ENCODE measurements at regions not wholly inside any gene's neighbourhood (a gene's known extent, or its start where the extent isn't known, plus 50 kb on each side); places are given as distances from the start of the nearest gene placed in this dataset.

DNA sequence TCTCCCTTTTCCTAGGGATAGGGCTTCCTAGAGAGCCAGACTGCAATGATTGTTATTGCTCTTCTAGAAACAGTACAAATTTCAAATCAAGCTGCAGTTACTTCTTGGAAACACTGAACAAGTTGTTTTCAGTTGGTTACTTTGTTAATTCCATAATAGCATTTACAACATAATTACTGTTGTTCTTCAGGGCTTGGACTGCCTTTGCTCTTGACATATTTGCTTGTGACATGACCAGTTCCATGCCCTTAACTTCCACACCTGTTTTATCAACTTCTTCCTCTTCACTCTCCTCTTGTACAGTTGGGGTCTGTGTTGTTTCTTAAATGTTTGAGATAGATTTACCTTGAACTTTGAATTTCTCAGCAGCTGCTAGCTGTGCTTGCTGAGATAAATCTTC, 104.4 kb downstream of the SEC23IP start:
- POLR2A ChIA-PET, result no interaction called here
- Mint-ChIP-seq H3K4me3 (no peak overlapping the region), H3K27ac (no peak overlapping the region), H3K36me3 (peaks cover 0 to 31% (median 0%) of the 10 kb centered on the region in 3 donors), H3K27me3 (peaks cover 13 to 24% (median 17%) of the 10 kb centered on the region in 5 donors), H3K9me3 (peaks cover 8 to 48% (median 21%) of the 10 kb centered on the region in 9 donors), H3K4me1 (no peaks in the 10 kb centered on the region)
- ATAC-seq (no peak), DNase-seq (no peak)

DNA sequence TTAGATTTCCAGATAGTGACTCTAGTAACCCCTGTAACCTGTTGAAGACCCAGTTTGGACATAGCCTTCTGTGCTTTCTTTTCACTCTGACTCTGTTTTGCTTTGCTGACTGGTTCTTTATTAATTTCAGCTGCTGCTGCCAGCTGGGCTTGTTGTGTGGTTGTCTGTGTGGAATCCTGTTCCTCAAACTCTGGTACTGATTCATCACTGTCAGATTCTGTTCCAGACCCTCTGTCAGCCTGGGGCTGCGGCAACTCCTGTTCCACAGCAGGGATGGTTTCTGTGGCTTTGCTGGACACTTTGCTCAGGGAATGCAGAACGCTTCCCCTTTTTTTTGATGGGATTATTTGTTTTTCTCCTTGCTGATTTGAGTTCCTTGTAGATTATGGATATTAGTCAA, 104.9 kb downstream of the SEC23IP start:
- Mint-ChIP-seq H3K4me3 (no peak overlapping the region), H3K4me1 (no peaks in the 10 kb centered on the region), H3K9me3 (peaks cover 8 to 48% (median 21%) of the 10 kb centered on the region in 9 donors), H3K27ac (no peak overlapping the region), H3K27me3 (peaks cover 15 to 26% (median 20%) of the 10 kb centered on the region in 5 donors), H3K36me3 (peaks cover 0 to 31% (median 0%) of the 10 kb centered on the region in 3 donors)
- POLR2A ChIA-PET, result no interaction called here
- ATAC-seq (no peak), DNase-seq (no peak)

DNA sequence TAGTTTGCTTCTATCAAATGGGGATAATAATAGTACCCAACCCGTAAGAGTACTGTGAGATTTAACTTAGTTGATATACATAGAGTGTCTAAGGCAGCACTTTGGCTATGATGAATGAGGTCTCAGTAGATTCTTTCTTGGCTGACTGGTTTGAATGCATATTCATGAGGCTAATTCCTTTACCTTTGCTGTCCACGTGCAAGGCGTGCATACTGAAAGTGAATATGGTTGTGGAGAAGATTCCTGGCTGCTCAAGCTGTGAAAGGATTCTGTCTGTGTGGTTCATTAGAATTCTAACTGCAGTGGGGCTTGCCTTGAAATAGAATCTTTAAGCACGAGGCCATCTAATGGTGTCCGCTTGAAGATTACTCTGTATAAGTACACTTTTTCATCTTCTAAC, 110.3 kb downstream of the SEC23IP start:
- POLR2A ChIA-PET, result no interaction called here
- no peaks in the 10 kb centered on the region for H3K4me1 Mint-ChIP-seq
- H3K27me3 Mint-ChIP-seq, result peaks cover 16 to 53% (median 33%) of the 10 kb centered on the region in 5 donors
- ATAC-seq (no peak), DNase-seq (no peak)
- no peak overlapping the region for H3K4me3 Mint-ChIP-seq
- H3K9me3 Mint-ChIP-seq, result peaks cover 0 to 12% (median 1%) of the 10 kb centered on the region in 9 donors
- H3K36me3 Mint-ChIP-seq, result peaks cover 0 to 5% (median 2%) of the 10 kb centered on the region in 3 donors
- H3K27ac Mint-ChIP-seq, result no peak overlapping the region

DNA sequence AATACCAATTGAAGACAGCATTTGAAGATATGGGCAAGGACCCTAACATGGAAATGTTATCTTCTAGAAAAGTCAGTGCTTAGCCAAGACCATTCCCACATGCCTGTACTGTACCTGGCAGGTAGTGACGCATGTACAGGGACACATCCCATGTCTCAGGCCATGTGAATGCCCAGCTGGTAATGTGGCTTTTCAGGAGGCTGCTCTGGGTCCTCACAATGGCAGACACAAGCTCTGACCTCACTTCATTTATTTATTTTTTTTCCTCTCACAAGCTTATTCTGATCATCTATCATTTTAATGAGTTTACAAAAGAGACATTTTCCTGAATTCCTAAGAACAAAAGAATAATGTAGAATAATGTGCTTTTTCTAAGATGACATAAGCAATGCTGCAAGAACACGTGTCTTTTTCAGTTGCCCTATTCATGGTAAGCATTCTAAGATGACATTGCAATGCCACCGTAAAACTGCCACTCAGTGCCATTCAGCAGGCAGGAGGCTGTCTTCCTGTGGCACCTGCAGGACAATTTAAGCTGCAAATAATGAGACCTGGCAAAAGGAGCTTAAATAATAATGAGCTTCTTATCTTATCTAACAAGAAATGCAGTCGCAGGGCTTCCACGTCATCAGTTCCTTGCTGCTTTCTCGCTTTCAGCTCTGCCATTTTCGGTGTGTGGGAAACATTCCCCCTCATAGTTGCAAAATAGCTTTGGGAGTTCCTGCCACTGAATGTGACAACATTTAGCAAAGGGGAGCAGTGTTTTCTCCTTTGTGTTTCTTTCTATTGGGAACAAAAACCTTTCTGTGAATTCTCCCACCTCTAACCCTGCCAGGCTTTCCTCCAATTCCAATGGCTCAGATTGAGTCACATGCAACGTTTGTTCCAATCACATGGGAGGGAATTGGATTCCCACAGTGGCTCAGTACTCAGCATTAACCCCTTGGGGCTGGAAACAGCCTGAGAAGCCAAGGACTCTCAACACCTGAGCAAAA, 113.0 kb downstream of the SEC23IP start:
- DNase-seq (no peak), ATAC-seq (no peak)
- Mint-ChIP-seq H3K27ac (no peak overlapping the region), H3K36me3 (peaks cover 0 to 2% (median 0%) of the 10 kb centered on the region in 3 donors), H3K27me3 (peaks cover 13 to 69% (median 38%) of the 10 kb centered on the region in 5 donors), H3K4me1 (no peaks in the 10 kb centered on the region), H3K9me3 (no peaks in the 10 kb centered on the region), H3K4me3 (no peak overlapping the region)
- POLR2A ChIA-PET, result no interaction called here

DNA sequence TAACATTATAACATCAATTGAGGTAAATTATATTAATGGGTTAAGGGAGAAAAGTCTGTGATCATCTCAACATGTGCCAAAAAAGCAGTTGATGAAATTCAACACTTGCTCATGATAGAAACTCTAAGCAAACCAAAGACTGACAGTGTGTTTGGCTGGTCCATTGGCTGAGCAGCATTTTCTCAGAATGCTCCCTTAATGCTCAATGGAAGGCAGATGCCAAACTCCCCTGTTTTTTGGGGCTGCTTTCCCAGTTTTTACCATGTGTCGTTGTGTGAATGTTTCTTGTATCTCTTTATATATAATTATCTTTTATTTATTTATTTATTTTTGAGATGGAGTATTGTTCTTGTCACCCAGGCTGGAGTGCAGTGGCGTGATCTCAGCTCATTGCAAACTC, 114.7 kb downstream of the SEC23IP start:
- POLR2A ChIA-PET, result no interaction called here
- peaks cover 7 to 74% (median 47%) of the 10 kb centered on the region in 5 donors for H3K27me3 Mint-ChIP-seq
- no peaks in the 10 kb centered on the region for H3K9me3 Mint-ChIP-seq
- peaks cover 0 to 2% (median 0%) of the 10 kb centered on the region in 3 donors for H3K36me3 Mint-ChIP-seq
- H3K4me3 Mint-ChIP-seq, result no peak overlapping the region
- no peak overlapping the region for H3K27ac Mint-ChIP-seq
- ATAC-seq (no peak), DNase-seq (no peak)
- no peaks in the 10 kb centered on the region for H3K4me1 Mint-ChIP-seq

DNA sequence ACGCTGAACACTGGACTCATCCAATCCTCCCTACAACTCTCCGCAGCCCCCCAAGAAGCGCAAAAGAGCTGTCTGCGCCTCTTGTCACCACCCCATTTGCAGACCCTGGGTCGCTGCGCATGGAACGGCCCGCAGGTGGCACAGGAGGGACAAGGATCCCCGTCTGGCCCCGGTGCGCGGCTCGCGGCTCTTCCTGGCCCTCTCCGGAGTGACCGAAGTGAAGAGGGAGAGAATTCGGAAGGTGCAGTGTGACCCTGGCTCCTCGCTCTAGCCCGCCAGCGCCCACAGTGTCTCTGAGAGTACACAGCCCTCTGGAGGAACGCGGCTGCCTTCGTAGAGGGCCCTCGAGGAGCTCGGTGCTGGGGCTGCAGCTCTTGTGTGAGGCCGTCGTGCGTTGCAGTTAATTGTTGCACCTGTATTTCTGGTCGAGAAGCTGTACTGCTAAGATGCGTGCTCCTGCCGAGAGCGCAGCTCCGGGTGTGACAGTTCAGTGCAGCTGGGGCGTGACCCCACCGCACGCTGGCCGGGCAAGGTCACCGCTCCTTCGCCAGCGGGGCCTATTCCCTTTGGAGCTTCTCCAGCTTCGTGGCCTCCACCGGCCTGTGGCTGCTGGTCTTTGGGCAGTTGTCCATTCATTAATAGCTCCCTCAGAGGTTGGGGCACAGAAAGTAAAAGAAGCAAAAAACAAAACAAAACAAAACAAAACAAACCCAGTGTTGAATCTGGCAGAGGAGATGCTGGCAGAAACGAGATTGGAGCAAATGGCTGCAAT, 119.0 kb downstream of the SEC23IP start:
- no peak for ATAC-seq
- POLR2A ChIA-PET, result no interaction called here
- no peak for DNase-seq
- no peaks in the 10 kb centered on the region for H3K4me1 Mint-ChIP-seq
- H3K4me3 Mint-ChIP-seq, result no peak overlapping the region
- H3K27ac Mint-ChIP-seq, result no peak overlapping the region
- H3K27me3 Mint-ChIP-seq, result peaks cover 18 to 64% (median 35%) of the 10 kb centered on the region in 5 donors
- no peaks in the 10 kb centered on the region for H3K9me3 Mint-ChIP-seq
- no peaks in the 10 kb centered on the region for H3K36me3 Mint-ChIP-seq

DNA sequence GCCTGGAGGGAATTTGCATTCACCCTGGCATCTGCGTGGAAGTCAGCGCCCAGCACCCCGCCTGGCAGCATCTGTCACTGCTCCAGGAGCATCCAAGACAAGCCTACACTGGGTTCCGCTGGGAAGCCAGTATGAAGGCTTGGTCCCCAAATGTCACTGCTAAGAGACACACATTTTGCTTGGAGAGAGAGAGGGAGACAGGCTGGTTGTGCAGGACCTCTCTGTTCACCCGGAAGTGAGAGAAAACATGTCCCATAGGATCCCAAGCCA, 119.5 kb downstream of the SEC23IP start:
- H3K9me3 Mint-ChIP-seq, result no peaks in the 10 kb centered on the region
- POLR2A ChIA-PET, result no interaction called here
- H3K4me3 Mint-ChIP-seq, result no peak overlapping the region
- no peaks in the 10 kb centered on the region for H3K36me3 Mint-ChIP-seq
- no peak for DNase-seq
- peaks cover 18 to 69% (median 38%) of the 10 kb centered on the region in 5 donors for H3K27me3 Mint-ChIP-seq
- no peaks in the 10 kb centered on the region for H3K4me1 Mint-ChIP-seq
- no peak overlapping the region for H3K27ac Mint-ChIP-seq
- ATAC-seq, result no peak

DNA sequence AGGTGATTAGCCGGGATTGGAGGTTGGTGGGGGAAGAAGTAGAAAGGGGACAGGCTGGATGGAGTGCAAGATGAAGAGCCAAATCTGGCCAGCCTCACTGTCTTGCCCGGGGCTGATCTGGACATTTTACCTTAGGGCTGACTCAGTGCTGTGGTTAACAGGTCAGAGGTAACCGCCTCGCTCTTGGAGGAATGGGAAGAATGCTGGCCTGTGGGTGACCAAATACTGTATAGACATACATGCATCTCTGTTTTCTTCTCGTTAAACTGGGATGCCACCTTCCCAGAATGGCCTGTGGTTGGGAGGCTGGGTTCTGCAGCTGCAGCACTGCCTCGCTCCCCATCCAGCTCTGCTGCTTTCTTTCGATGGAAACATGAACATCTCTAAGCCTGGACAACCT, 120.0 kb downstream of the SEC23IP start:
- Mint-ChIP-seq H3K27me3 (peaks cover 18 to 70% (median 38%) of the 10 kb centered on the region in 5 donors), H3K27ac (no peak overlapping the region), H3K4me3 (no peak overlapping the region), H3K9me3 (no peaks in the 10 kb centered on the region), H3K36me3 (no peaks in the 10 kb centered on the region), H3K4me1 (no peaks in the 10 kb centered on the region)
- DNase-seq (no peak), ATAC-seq (no peak)
- POLR2A ChIA-PET, result no interaction called here

DNA sequence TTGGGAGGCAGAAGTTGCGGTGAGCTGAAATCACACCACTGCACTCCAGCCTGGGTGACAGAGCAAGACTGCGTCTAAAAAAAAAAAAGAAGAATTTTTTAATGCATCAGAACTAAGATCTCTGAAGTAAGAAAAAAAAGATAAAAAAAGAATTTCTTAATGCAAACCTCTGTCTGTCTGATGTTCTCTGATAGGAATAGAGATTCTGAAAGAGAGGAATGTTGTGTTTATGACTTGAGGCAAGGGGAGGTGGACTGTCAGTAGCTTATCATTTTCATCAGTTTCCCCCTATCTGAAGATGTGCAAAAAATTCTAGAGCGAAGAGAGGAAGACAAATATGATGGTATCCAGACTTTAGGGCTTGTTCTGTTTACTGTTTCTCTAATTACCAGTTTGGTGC, 121.5 kb downstream of the SEC23IP start:
- POLR2A ChIA-PET, result no interaction called here

DNA sequence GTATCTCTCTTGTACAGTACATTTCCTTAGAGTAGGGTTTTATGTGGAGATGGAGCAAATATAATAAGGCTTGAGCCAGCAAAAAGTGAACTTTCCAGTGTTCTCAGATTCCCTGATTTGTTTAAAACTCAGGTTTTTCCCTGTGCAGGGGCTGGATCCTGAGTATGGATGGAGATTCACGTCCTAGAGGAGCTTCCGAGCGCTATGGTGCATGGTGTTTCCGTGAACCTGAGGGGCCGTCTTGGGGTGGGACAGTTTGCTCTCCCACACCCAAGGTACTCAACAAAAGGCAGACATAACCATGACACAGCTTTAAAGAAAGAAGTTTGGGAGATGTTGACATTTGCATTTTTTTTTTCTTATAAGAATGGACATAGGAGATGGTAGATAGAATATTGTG, 122.5 kb downstream of the SEC23IP start:
- Mint-ChIP-seq H3K36me3 (no peaks in the 10 kb centered on the region), H3K4me3 (no peak overlapping the region), H3K27ac (no peak overlapping the region), H3K9me3 (no peaks in the 10 kb centered on the region), H3K27me3 (peaks cover 19 to 69% (median 37%) of the 10 kb centered on the region in 5 donors), H3K4me1 (no peaks in the 10 kb centered on the region)
- ATAC-seq (no peak), DNase-seq (no peak)
- POLR2A ChIA-PET, result no interaction called here

More for the DNA sequence above, 121.5 kb downstream of the SEC23IP start:
- Mint-ChIP-seq H3K27ac (no peak overlapping the region), H3K9me3 (no peaks in the 10 kb centered on the region), H3K4me1 (no peaks in the 10 kb centered on the region), H3K27me3 (peaks cover 18 to 69% (median 38%) of the 10 kb centered on the region in 5 donors), H3K4me3 (no peak overlapping the region), H3K36me3 (no peaks in the 10 kb centered on the region)
- ATAC-seq, result no peak
- DNase-seq, result no peak

DNA sequence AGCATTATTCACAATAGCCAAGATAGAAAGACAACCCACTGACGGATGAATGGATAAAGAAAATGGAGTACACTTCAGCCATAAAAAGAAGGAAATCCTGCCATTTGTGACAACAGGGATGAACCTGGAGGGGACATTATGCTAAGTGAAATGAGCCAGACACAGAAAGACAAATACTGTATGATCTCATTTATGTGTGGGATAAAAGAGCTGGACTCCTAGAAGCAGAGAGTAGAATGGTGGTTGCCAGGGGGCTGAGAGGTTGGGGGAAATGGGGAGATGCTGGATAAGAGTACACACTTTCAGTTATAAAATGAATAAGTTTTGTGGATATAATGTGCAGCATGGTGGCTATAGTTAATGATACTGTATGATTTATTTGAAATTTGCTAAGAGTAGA, 124.4 kb downstream of the SEC23IP start:
- DNase-seq (no peak), ATAC-seq (no peak)
- Mint-ChIP-seq H3K4me3 (no peak overlapping the region), H3K27ac (no peak overlapping the region), H3K4me1 (no peaks in the 10 kb centered on the region), H3K36me3 (no peaks in the 10 kb centered on the region), H3K27me3 (peaks cover 17 to 53% (median 27%) of the 10 kb centered on the region in 5 donors), H3K9me3 (peaks cover 0 to 2% (median 0%) of the 10 kb centered on the region in 9 donors)
- POLR2A ChIA-PET, result no interaction called here

DNA sequence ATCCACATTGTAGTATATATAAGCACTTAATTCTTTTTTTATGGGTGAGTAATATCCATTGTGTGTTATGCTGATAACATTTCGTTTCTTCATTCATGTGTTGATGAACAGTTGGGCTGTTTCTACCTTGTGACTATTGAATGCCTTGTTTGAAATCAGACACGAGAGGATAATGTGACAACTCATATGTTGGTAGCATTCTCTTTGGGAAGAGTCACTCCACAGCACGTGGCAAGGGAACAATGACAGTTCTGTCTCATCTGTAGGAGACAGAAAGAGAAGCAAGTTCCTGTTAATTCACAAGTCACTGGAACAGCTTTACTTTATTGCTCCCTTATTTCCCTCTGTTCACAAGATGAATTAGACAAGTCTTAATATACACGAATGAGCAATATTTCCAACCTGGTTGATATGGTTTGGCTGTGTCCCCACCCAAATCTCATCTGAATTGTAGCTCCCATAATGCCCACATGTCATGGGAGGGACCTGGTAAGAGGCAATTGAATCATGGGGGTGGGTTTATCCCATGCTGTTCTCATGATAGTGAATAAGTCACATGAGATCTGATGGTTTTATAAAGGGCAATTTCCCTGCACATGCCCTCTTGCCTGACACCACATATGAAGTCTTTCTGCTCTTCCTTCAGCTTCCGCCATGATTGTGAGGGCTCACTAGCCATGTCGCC, 125.3 kb downstream of the SEC23IP start:
- H3K36me3 Mint-ChIP-seq, result no peaks in the 10 kb centered on the region
- peaks cover 0 to 3% (median 0%) of the 10 kb centered on the region in 9 donors for H3K9me3 Mint-ChIP-seq
- DNase-seq, result no peak
- H3K27me3 Mint-ChIP-seq, result peaks cover 13 to 43% (median 20%) of the 10 kb centered on the region in 5 donors
- no peaks in the 10 kb centered on the region for H3K4me1 Mint-ChIP-seq
- POLR2A ChIA-PET, result no interaction called here
- ATAC-seq, result no peak
- H3K27ac Mint-ChIP-seq, result no peak overlapping the region
- H3K4me3 Mint-ChIP-seq, result no peak overlapping the region

DNA sequence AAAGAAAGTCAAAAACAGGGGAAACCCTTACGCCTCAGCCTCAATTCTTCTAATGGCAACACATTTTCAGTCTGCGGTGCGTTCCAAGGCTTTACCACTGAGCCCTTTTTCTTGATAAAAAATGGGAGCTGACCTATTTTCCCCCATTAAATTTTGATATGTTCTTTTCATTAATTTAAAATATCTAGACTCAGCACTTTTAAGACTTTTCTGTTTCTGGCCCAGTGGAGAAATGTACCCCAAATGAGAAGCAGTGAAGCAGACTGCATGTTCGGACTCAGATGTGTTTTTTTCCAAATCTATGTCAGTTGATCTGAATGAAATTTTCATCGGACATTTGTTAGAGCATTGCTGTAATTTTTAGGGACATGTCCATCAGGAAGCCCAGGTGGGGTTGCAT, 126.2 kb downstream of the SEC23IP start:
- DNase-seq (no peak), ATAC-seq (no peak)
- Mint-ChIP-seq H3K36me3 (no peaks in the 10 kb centered on the region), H3K4me3 (no peak overlapping the region), H3K9me3 (peaks cover 0 to 3% (median 0%) of the 10 kb centered on the region in 9 donors), H3K4me1 (no peaks in the 10 kb centered on the region), H3K27ac (no peak overlapping the region), H3K27me3 (peaks cover 13 to 44% (median 20%) of the 10 kb centered on the region in 5 donors)
- POLR2A ChIA-PET, result no interaction called here
